H9 (cell line): ENCODE measurements at regions not wholly inside any gene's neighbourhood (a gene's known extent, or its start where the extent isn't known, plus 50 kb on each side); places are given as distances from the start of the nearest gene placed in this dataset.

Experiments
- DNase-seq: peaks from one replicate; pipeline ENCODE4 v3.0.0-alpha.2; 2017
- H2AFZ ChIP-seq: one replicate; pipeline ENCODE4 v1.6.1; 2013; ENCODE audit warnings: mild to moderate bottlenecking, low read length, control low read depth, moderate library complexity
- H2AK5ac ChIP-seq: 2 replicates; pipeline ENCODE4 v1.6.1; 2013; ENCODE audit warnings: low read length, control low read depth, mixed read lengths; ENCODE audit not compliant: insufficient read length
- H2BK120ac ChIP-seq: one replicate; pipeline ENCODE4 v1.6.1; 2013; ENCODE audit warnings: low read depth, mild to moderate bottlenecking, low read length, control low read depth, inconsistent platforms; ENCODE audit not compliant: poor library complexity, severe bottlenecking
- H2BK12ac ChIP-seq: 2 replicates; pipeline ENCODE4 v1.6.1; 2013; ENCODE audit warnings: low read length, control low read depth, mixed read lengths, low read depth; ENCODE audit not compliant: insufficient read length
- H2BK15ac ChIP-seq: 2 replicates; pipeline ENCODE4 v1.6.1; 2013; ENCODE audit warnings: low read depth, low read length, control low read depth
- H2BK20ac ChIP-seq: one replicate; pipeline ENCODE4 v1.6.1; 2013; ENCODE audit warnings: low read depth, mild to moderate bottlenecking, low read length, control low read depth, inconsistent platforms; ENCODE audit not compliant: poor library complexity, severe bottlenecking
- H2BK5ac ChIP-seq: 2 replicates; pipeline ENCODE4 v1.6.1; 2013; ENCODE audit warnings: low read length, control low read depth, mixed read lengths; ENCODE audit not compliant: insufficient read length
- H3K14ac ChIP-seq: 2 replicates; pipeline ENCODE4 v1.6.1; 2013; ENCODE audit warnings: low read length, control low read depth; ENCODE audit not compliant: insufficient read depth
- H3K18ac ChIP-seq: 2 replicates; pipeline ENCODE4 v1.6.1; 2013; ENCODE audit warnings: low read depth, mild to moderate bottlenecking, mixed read lengths, low read length, control low read depth; ENCODE audit not compliant: insufficient read length
- H3K23ac ChIP-seq: 2 replicates; pipeline ENCODE4 v1.6.1; 2013; ENCODE audit warnings: low read length, control low read depth, mixed read lengths, low read depth; ENCODE audit not compliant: insufficient read length
- H3K23me2 ChIP-seq: 2 replicates; pipeline ENCODE4 v1.6.1; 2013; ENCODE audit warnings: low read depth, mild to moderate bottlenecking, mixed read lengths, low read length, control low read depth; ENCODE audit not compliant: insufficient read length, poor library complexity, severe bottlenecking
- H3K27ac ChIP-seq: 2 replicates; pipeline ENCODE4 v1.5.1; 2013; ENCODE audit warnings: low read length, control low read depth, mixed read lengths, low read depth; ENCODE audit not compliant: insufficient read length
- H3K27me3 ChIP-seq: 2 replicates; pipeline ENCODE4 v1.6.1; 2013; ENCODE audit warnings: low read length, control low read depth, inconsistent platforms; ENCODE audit not compliant: insufficient read depth
- H3K4ac ChIP-seq: 2 replicates; pipeline ENCODE4 v1.6.1; 2013; ENCODE audit warnings: low read depth, mild to moderate bottlenecking, control low read depth, inconsistent platforms, low read length, moderate library complexity
- H3K4me1 ChIP-seq: 2 replicates; pipeline ENCODE4 v1.6.1; 2013; ENCODE audit warnings: low read length, control low read depth, inconsistent platforms; ENCODE audit not compliant: insufficient read depth
- H3K4me2 ChIP-seq: 2 replicates; pipeline ENCODE4 v1.6.1; 2013; ENCODE audit warnings: low read length, control low read depth, mixed read lengths; ENCODE audit not compliant: insufficient read length, insufficient read depth
- H3K56ac ChIP-seq: 2 replicates; pipeline ENCODE4 v1.6.1; 2013; ENCODE audit warnings: low read depth, mild to moderate bottlenecking, mixed read lengths, low read length, control low read depth; ENCODE audit not compliant: insufficient read length
- H3K79me1 ChIP-seq: 2 replicates; pipeline ENCODE4 v1.6.1; 2013; ENCODE audit warnings: low read depth, mild to moderate bottlenecking, moderate library complexity, low read length, control low read depth, inconsistent platforms; ENCODE audit not compliant: insufficient read depth, poor library complexity, severe bottlenecking
- H3K79me2 ChIP-seq: 2 replicates; pipeline ENCODE4 v1.6.1; 2013; ENCODE audit warnings: low read length, control low read depth, inconsistent platforms; ENCODE audit not compliant: insufficient read depth
- H3K9ac ChIP-seq: 2 replicates; pipeline ENCODE4 v1.6.1; 2013; ENCODE audit warnings: low read length, control low read depth, mixed read lengths; ENCODE audit not compliant: insufficient read length; ENCODE audit errors: extremely low read depth
- H3K9me3 ChIP-seq: one replicate; pipeline ENCODE4 v1.6.1; 2013; ENCODE audit warnings: low read depth, low read length, inconsistent platforms; ENCODE audit not compliant: control insufficient read depth
- H3T11ph ChIP-seq: one replicate; pipeline ENCODE4 v1.6.1; 2013; ENCODE audit warnings: mild to moderate bottlenecking, low read length, control low read depth, inconsistent platforms
- H4K20me1 ChIP-seq: one replicate; pipeline ENCODE4 v1.6.1; 2013; ENCODE audit not compliant: control insufficient read depth, insufficient read length, insufficient read depth
- H4K5ac ChIP-seq: 2 replicates; pipeline ENCODE4 v1.6.1; 2013; ENCODE audit warnings: low read depth, mild to moderate bottlenecking, mixed read lengths, low read length, control low read depth; ENCODE audit not compliant: insufficient read length
- H4K8ac ChIP-seq: replicated peaks from 2 replicates; pipeline ENCODE4 v1.6.1; 2013; ENCODE audit warnings: low read length, control low read depth, mixed read lengths, low read depth; ENCODE audit not compliant: insufficient read length
- H4K91ac ChIP-seq: 2 replicates; pipeline ENCODE4 v1.6.1; 2013; ENCODE audit warnings: low read depth, mild to moderate bottlenecking, moderate library complexity, mixed read lengths, low read length, control low read depth; ENCODE audit not compliant: insufficient read length
- H3K27ac Mint-ChIP-seq, 3 experiments: 2 replicates in 2 of 3; 3 replicates in 1 of 3; pipeline ENCODE4 v1.8.0; 2020 to 2021; ENCODE audit warnings: mixed read lengths in 3 of 3, mild to moderate bottlenecking in 1 of 3, moderate library complexity in 1 of 3
- H3K27me3 Mint-ChIP-seq: 2 replicates; pipeline ENCODE4 v1.8.0; 2021; ENCODE audit warnings: low read depth, mild to moderate bottlenecking, moderate library complexity, mixed read lengths
- H3K36me3 Mint-ChIP-seq, 3 experiments: 2 replicates in 2 of 3; 3 replicates in 1 of 3; pipeline ENCODE4 v1.8.0; 2020 to 2021; ENCODE audit warnings: low read depth in 3 of 3, mixed read lengths in 3 of 3; ENCODE audit not compliant: insufficient read depth in 1 of 3
- H3K4me1 Mint-ChIP-seq, 2 experiments: 2 replicates each; pipeline ENCODE4 v1.8.0; 2020; ENCODE audit warnings: mixed read lengths in 2 of 2
- H3K4me3 Mint-ChIP-seq, 2 experiments: 2 replicates in 1 of 2; 3 replicates in 1 of 2; pipeline ENCODE4 v1.8.0; 2020 to 2021; ENCODE audit warnings: mild to moderate bottlenecking in 2 of 2, mixed read lengths in 2 of 2, moderate library complexity in 1 of 2
- H3K9me3 Mint-ChIP-seq, 2 experiments: 2 replicates in 1 of 2; 3 replicates in 1 of 2; pipeline ENCODE4 v1.8.0; 2020; ENCODE audit warnings: mild to moderate bottlenecking in 2 of 2, mixed read lengths in 2 of 2, moderate library complexity in 1 of 2
- CTCF ChIP-seq: fragments of 200-600 bp; sonication (generic); conservative IDR thresholded peaks from 3 replicates; pipeline ENCODE4 v1.8.0; 2021; ENCODE audit warnings: antibody characterized with exemption, mild to moderate bottlenecking
- WGBS: extraction: QIAGEN DNeasy Blood & Tissue Kit; methylation state at CpG from one replicate; pipeline ENCODE4 v1.1.7; 2013; ENCODE audit warnings: missing lambda C conversion rate, low lambda C conversion rate, mixed read lengths; ENCODE audit not compliant: insufficient read length; ENCODE audit errors: extremely low coverage; 5-methylcytosine and 5-hydroxymethylcytosine counted together

DNA sequence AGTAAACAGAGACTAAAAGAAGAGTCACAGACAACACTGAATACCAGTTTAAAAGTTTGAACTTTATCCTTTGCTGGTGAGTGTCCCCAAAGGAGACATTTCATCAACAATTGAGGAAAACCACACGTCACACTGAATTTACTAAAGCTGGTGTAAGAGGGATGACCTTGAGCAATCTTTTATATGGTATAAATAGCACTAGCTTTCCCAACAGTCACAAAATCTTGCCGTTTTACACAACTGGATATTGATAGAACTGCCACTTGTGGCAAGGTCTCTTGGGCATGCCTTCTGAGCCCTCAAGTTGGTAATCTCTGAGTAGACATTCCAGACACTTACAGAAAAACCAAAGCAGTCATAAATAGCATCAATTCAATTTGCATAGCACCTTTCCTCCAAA lies 311.5 kb upstream of the TARS1 start:
- Histone ChIP-seq H3K79me1 (no peaks in the 10 kb centered on the region), H4K91ac (no peak overlapping the region), H3K4me2 (no peak overlapping the region), H3K27me3 (no peaks in the 10 kb centered on the region), H2BK15ac (no peak overlapping the region), H3K14ac (no peak overlapping the region), H3T11ph (no peak overlapping the region), H4K8ac (no peak overlapping the region), H2BK20ac (no peak overlapping the region), H3K9ac (no peak overlapping the region), H2BK120ac (no peak overlapping the region), H4K5ac (no peak overlapping the region), H3K23ac (no peak overlapping the region), H3K4ac (no peak overlapping the region), H2BK5ac (no peak overlapping the region), H3K4me1 (no peaks in the 10 kb centered on the region), H3K23me2 (no peaks in the 10 kb centered on the region), H3K27ac (no peak overlapping the region), H3K79me2 (no peaks in the 10 kb centered on the region), H3K9me3 (no peaks in the 10 kb centered on the region), H3K56ac (no peak overlapping the region), H4K20me1 (no peaks in the 10 kb centered on the region), H2BK12ac (no peak overlapping the region), H2AFZ (no peak overlapping the region), H2AK5ac (no peak overlapping the region), H3K18ac (no peak overlapping the region)
- no CpG with 5 or more reads among the region's 2 CpGs for WGBS
- H3K4me3 Mint-ChIP-seq, result no peak overlapping the region
- no peak for DNase-seq
- H3K9me3 Mint-ChIP-seq, result peaks cover 33 to 36% of the 10 kb centered on the region in 2 experiments
- peaks cover 13 to 21% (median 15%) of the 10 kb centered on the region in 3 experiments for H3K36me3 Mint-ChIP-seq
- no peaks in the 10 kb centered on the region for H3K4me1 Mint-ChIP-seq
- no peaks in the 10 kb centered on the region for H3K27me3 Mint-ChIP-seq
- TF ChIP-seq CTCF, result no peak
- H3K27ac Mint-ChIP-seq, result no peak overlapping the region
